ENCODE measurements at regions not wholly inside any gene's neighbourhood (a gene's known extent, or its start where the extent isn't known, plus 50 kb on each side); places are given as distances from the start of the nearest gene placed in this dataset.

GRCh38 chr13:97526556-97526955 is 92.6 kb downstream of the RAP2A start:
- H3K27me3 ChIP-seq (ENCODE audit: control insufficient read depth, insufficient read depth, low read length), result no peaks in the 10 kb centered on the region
- no peak for DNase-seq
- no peaks in the 10 kb centered on the region for H3K9me3 ChIP-seq (ENCODE audit: control insufficient read depth, insufficient read depth, low read length)
- no peak overlapping the region for H3K27ac ChIP-seq (ENCODE audit: low read length)
- Mint-ChIP-seq H3K4me1 (no peaks in the 10 kb centered on the region), H3K27me3 (ENCODE audit: low read depth in 2 of 2) (peaks cover 8 to 16% of the 10 kb centered on the region in 2 donors), H3K9me3 (peaks cover 0 to 2% of the 10 kb centered on the region in 2 donors), H3K27ac (no peak overlapping the region), H3K4me3 (no peak overlapping the region), H3K36me3 (no peaks in the 10 kb centered on the region)
- H3K4me1 ChIP-seq (ENCODE audit: control insufficient read depth, insufficient read depth, low read length), result no peaks in the 10 kb centered on the region
- 93% methylated on average over 2 of the region's 2 CpGs for WGBS (ENCODE audit: insufficient coverage)
- no peaks in the 10 kb centered on the region for H3K36me3 ChIP-seq (ENCODE audit: control insufficient read depth, insufficient read depth, low read length)
- no peak for ATAC-seq
- intact Hi-C loops (cut with micrococcal nuclease), result no loop called here
- no peak overlapping the region for H3K4me3 ChIP-seq (ENCODE audit: low read length)
- TF ChIP-seq CTCF (IDR thresholded peaks at IDR 0.05), result no peak

- intact Hi-C loops (cut with micrococcal nuclease), result no loop called here
- no peak for TF ChIP-seq CTCF (IDR thresholded peaks at IDR 0.05)
- Histone ChIP-seq H3K36me3 (ENCODE audit: control insufficient read depth, insufficient read depth, low read length) (no peaks in the 10 kb centered on the region), H3K4me1 (ENCODE audit: control insufficient read depth, insufficient read depth, low read length) (no peaks in the 10 kb centered on the region), H3K4me3 (ENCODE audit: low read length) (no peak overlapping the region), H3K27me3 (ENCODE audit: control insufficient read depth, insufficient read depth, low read length) (no peaks in the 10 kb centered on the region), H3K27ac (ENCODE audit: low read length) (no peak overlapping the region), H3K9me3 (ENCODE audit: control insufficient read depth, insufficient read depth, low read length) (no peaks in the 10 kb centered on the region)
- peaks cover 0 to 2% of the 10 kb centered on the region in 2 donors for H3K9me3 Mint-ChIP-seq
- no peak overlapping the region for H3K27ac Mint-ChIP-seq
- 55% methylated on average over 1 of the region's 1 CpG for WGBS (ENCODE audit: insufficient coverage)
- no peak overlapping the region for H3K4me3 Mint-ChIP-seq
- no peaks in the 10 kb centered on the region for H3K36me3 Mint-ChIP-seq
- peaks cover 5 to 16% of the 10 kb centered on the region in 2 donors for H3K27me3 Mint-ChIP-seq (ENCODE audit: low read depth in 2 of 2)
- no peak for ATAC-seq
- H3K4me1 Mint-ChIP-seq, result no peaks in the 10 kb centered on the region
- no peak for DNase-seq
Observed at GRCh38 chr13:97528518-97528917, 94.5 kb downstream of the RAP2A start.

GRCh38 chr13:97534540-97534939 is 100.6 kb downstream of the RAP2A start:
- TF ChIP-seq CTCF (IDR thresholded peaks at IDR 0.05), result no peak
- H3K4me3 Mint-ChIP-seq, result no peak overlapping the region
- no peak overlapping the region for H3K27ac Mint-ChIP-seq
- no peaks in the 10 kb centered on the region for H3K36me3 ChIP-seq (ENCODE audit: control insufficient read depth, insufficient read depth, low read length)
- no peaks in the 10 kb centered on the region for H3K9me3 ChIP-seq (ENCODE audit: control insufficient read depth, insufficient read depth, low read length)
- H3K27ac ChIP-seq (ENCODE audit: low read length), result no peak overlapping the region
- H3K36me3 Mint-ChIP-seq, result no peaks in the 10 kb centered on the region
- H3K4me1 Mint-ChIP-seq, result no peaks in the 10 kb centered on the region
- no peak overlapping the region for H3K4me3 ChIP-seq (ENCODE audit: low read length)
- DNase-seq, result no peak
- H3K4me1 ChIP-seq (ENCODE audit: control insufficient read depth, insufficient read depth, low read length), result no peaks in the 10 kb centered on the region
- intact Hi-C loops (cut with micrococcal nuclease), result no loop called here
- no peaks in the 10 kb centered on the region for H3K9me3 Mint-ChIP-seq
- no peak for ATAC-seq
- no peaks in the 10 kb centered on the region for H3K27me3 ChIP-seq (ENCODE audit: control insufficient read depth, insufficient read depth, low read length)
- peaks cover 5 to 16% of the 10 kb centered on the region in 2 donors for H3K27me3 Mint-ChIP-seq (ENCODE audit: low read depth in 2 of 2)

GRCh38 chr13:97535614-97536013 is 101.6 kb downstream of the RAP2A start:
- H3K36me3 Mint-ChIP-seq, result no peaks in the 10 kb centered on the region
- intact Hi-C loops (cut with micrococcal nuclease), result no loop called here
- H3K4me3 Mint-ChIP-seq, result no peak overlapping the region
- no peak for ATAC-seq
- H3K4me1 ChIP-seq (ENCODE audit: control insufficient read depth, insufficient read depth, low read length), result no peaks in the 10 kb centered on the region
- H3K27me3 Mint-ChIP-seq (ENCODE audit: low read depth in 2 of 2), result peaks cover 2 to 8% of the 10 kb centered on the region in 2 donors
- no peaks in the 10 kb centered on the region for H3K4me1 Mint-ChIP-seq
- H3K27ac Mint-ChIP-seq, result no peak overlapping the region
- no peak overlapping the region for H3K27ac ChIP-seq (ENCODE audit: low read length)
- no peaks in the 10 kb centered on the region for H3K36me3 ChIP-seq (ENCODE audit: control insufficient read depth, insufficient read depth, low read length)
- no peaks in the 10 kb centered on the region for H3K9me3 Mint-ChIP-seq
- no peak for TF ChIP-seq CTCF (IDR thresholded peaks at IDR 0.05)
- no peaks in the 10 kb centered on the region for H3K9me3 ChIP-seq (ENCODE audit: control insufficient read depth, insufficient read depth, low read length)
- no peaks in the 10 kb centered on the region for H3K27me3 ChIP-seq (ENCODE audit: control insufficient read depth, insufficient read depth, low read length)
- no peak for DNase-seq
- no peak overlapping the region for H3K4me3 ChIP-seq (ENCODE audit: low read length)
- no CpG with 5 or more reads among the region's 1 CpG for WGBS (ENCODE audit: insufficient coverage)

Measured in natural killer cell (primary cell).